ENCODE measurements at regions not wholly inside any gene's neighbourhood (a gene's known extent, or its start where the extent isn't known, plus 50 kb on each side); places are given as distances from the start of the nearest gene placed in this dataset.

DNA sequence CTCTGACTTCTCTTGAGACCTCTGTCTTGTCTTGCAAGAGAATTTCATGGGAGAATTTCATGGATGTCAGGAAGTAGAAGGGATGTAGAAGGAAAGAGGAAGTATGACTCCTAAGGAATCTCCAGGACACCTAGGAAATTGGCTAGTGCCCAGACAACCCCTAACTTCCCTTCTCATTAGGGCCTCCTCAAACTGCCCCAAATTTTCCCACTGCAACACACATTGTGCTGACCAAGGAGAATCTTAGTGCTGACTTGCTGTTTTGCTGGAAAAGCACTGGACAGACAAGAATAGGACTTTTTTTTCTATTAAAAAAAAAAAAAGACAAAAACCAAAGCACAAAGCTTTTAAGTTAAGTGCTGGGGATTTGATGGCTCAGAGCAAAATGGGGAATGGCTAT lies 236.1 kb upstream of the CADM1 start:
- DNase-seq = no peak

GRCh38 chr11:115739878-115740277 lies 235.7 kb upstream of the CADM1 start:
- no peak for DNase-seq

GRCh38 chr11:115739146-115739545 lies 234.9 kb upstream of the CADM1 start:
- no peak for DNase-seq

GRCh38 chr11:115737875-115738274 lies 233.7 kb upstream of the CADM1 start:
- no peak for DNase-seq

GRCh38 chr11:115736146-115736545 lies 231.9 kb upstream of the CADM1 start:
- DNase-seq = no peak

DNA sequence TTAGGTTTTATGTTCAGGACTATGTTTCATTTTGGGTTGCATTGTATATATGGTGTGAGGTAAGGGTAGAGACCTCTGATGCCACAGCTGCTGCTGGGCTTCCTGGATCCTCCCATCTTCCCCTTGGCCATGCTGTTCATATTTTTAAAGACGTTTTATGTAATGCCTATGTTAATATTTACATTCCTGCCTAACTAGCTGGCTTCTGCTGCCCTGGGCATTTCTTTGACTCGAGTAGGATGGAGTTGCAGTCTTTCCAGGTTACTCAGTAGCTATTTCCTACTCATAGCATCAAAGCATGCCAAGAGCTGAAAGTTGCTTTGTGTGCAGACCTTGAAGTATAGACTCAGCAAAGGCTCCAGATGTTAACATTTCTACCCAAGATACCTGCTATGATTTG lies 220.5 kb upstream of the CADM1 start:
- no peak for DNase-seq

DNA sequence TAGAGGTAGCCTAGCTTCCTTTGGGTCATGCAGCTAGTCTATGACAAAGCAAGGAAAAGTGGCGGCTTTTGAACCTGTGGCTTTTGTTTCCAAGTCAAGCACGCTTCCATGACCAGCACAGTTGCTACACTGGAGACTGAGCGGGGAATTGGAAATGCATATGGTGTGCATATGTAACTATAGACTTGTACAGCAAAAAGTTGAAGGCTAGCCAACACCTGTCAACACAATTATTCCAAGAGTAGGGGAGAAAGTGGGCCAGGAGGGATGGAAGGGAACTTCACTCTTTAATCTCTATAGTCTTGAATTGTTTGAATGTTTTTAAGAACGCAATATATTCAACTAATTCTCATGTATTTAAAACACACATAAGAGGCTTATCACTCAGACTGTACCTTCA lies 218.5 kb upstream of the CADM1 start:
- DNase-seq = no peak

GRCh38 chr11:115721296-115721995 lies 217.2 kb upstream of the CADM1 start:
- DNase-seq = no peak

- no peak for DNase-seq
Observed at GRCh38 chr11:115720602-115721245, 216.5 kb upstream of the CADM1 start.

GRCh38 chr11:115718945-115719344 lies 214.7 kb upstream of the CADM1 start:
- DNase-seq = no peak

DNA sequence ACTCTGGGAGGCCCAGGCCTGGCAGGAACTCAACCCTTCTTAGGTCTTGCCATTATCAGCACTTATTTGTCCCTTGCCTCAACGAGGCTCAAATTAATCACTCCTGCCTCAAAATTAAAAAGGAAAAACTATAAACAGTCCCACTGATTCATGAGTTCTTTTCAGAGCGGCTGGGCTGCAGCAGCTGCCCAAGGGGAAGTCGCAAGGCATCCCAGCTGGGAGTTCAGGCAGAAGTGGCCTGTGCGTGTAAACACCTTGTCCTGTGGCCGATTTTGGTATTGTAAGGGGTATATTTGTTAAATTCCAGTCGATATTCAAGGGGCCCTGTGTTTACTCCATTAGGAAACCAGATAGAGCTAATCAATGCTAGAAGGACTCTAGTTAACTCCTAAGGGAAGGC lies 213.9 kb upstream of the CADM1 start:
- DNase-seq = no peak

GRCh38 chr11:115716601-115717529 lies 212.7 kb upstream of the CADM1 start:
- no peak for DNase-seq

DNA sequence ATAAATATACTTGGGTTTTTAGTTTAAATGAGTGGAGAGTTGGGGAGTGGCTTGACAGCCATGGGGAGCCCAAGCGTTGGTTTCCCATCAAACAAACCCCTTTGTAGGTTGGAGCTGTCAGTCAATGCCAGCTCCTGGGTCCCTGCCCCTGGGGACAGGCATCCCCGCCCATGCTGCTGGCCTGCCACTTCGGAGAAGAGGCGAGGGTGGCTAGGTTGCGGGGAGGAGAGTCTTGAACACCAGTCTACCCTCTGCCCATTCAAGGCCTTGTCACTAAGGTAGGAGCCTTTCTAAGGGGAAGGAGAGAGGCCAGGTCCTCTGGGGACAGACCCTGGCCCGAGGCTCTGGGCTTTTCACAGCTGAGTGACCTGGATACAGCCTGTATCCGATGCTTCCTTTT lies 211.9 kb upstream of the CADM1 start:
- no peak for DNase-seq

- DNase-seq = no peak
Observed at GRCh38 chr11:115715251-115715770, 211.1 kb upstream of the CADM1 start.

DNA sequence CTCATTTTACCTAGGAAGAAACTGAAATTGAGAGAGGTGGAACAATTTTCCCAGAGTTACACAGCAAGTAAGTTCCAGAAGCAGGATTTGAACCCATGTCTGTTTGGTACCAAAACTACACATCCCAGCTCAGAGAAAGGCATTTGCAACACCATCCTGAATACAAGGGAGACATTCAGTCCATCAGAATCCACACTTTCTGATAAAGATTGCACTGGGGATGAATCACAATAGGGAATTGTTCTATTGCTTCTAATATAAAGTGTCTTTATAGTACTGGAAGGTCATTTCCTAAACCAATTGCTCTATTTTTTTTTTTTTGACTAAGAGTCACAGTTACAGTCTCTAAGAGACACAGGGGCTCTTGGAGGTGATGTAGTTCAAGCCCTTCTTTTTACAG lies 208.1 kb upstream of the CADM1 start:
- DNase-seq = no peak

DNA sequence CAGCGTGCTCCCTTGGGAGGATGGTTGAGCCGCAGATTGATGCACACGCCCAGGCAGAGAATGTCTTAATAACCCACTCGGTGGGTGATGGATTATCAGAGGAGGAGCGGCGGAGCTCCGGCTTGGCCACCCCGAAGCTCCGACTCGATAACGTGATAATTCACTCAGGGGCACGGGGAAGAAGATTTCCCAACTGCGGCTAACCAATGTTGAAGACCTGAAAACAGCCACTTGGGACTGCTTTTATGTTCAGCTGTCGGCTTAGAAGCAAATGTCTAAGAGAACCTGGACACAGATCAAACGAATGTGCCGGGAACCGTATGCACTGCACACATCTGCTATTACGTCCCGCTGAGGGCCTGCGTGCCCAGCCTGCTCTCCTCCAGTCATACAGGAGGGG lies 206.8 kb upstream of the CADM1 start:
- DNase-seq = no peak

- DNase-seq = no peak
Observed at GRCh38 chr11:115710426-115710825, 206.2 kb upstream of the CADM1 start.

GRCh38 chr11:115709297-115709696 lies 205.1 kb upstream of the CADM1 start:
- no peak for DNase-seq

GRCh38 chr11:115707180-115707905 lies 203.1 kb upstream of the CADM1 start:
- DNase-seq = no peak

- no peak for DNase-seq
Observed at GRCh38 chr11:115706626-115707135, 202.5 kb upstream of the CADM1 start.

- no peak for DNase-seq
Observed at GRCh38 chr11:115705200-115705599, 201.0 kb upstream of the CADM1 start.

Measured in NCI-H1436 treated with DMSO at 0.1 percent for 48 hours (cell line).